Gastroesophageal sphincter (tissue), 4 donors: ENCODE measurements at regions not wholly inside any gene's neighbourhood (a gene's known extent, or its start where the extent isn't known, plus 50 kb on each side); places are given as distances from the start of the nearest gene placed in this dataset.

ENCODE experiments used
- ATAC-seq: fragments of 150-250 bp; one replicate; pipeline ENCODE4 v1.9.1; 2016; ENCODE audit warnings: mild to moderate bottlenecking, moderate library complexity
- H3K27ac ChIP-seq, 4 donors: fragments of 200-600 bp; sonication (generic) in 3 of 4; 1 replicate in 3 of 4; 2 replicates in 1 of 4; pipeline ENCODE4 v1.5.1; 2016 to 2019
- H3K27me3 ChIP-seq: fragments of 200-600 bp; sonication (generic); one replicate; pipeline ENCODE4 v1.5.1; 2019
- H3K36me3 ChIP-seq, 2 donors: fragments of 200-600 bp; sonication (generic); one replicate each; pipeline ENCODE4 v1.5.1; 2019; ENCODE audit warnings: control low read depth in 1 of 2
- H3K4me1 ChIP-seq, 3 donors: fragments of 200-600 bp; sonication (generic); 1 replicate in 2 of 3; 2 replicates in 1 of 3; pipeline ENCODE4 v1.5.1; 2016 to 2019; ENCODE audit warnings: control low read depth in 2 of 3
- H3K4me3 ChIP-seq, 2 donors: fragments of 200-600 bp; sonication (generic); one replicate each; pipeline ENCODE4 v1.5.1; 2019; ENCODE audit warnings: mild to moderate bottlenecking in 1 of 2, moderate library complexity in 1 of 2
- H3K9me3 ChIP-seq, 3 donors: fragments of 200-600 bp; sonication (generic); one replicate each; pipeline ENCODE4 v1.5.1; 2017 to 2019; ENCODE audit warnings: control low read depth in 2 of 3
- EP300 ChIP-seq: sonication (generic); formaldehyde crosslinking; IDR thresholded peaks from one replicate; pipeline ENCODE4 v1.6.1; 2017; ENCODE audit warnings: antibody characterized with exemption, mild to moderate bottlenecking
- POLR2A ChIP-seq, 2 donors: fragments of 450-650 bp; IDR thresholded peaks; one replicate each; pipeline ENCODE4 v1.6.1; 2017; ENCODE audit warnings: antibody characterized with exemption in 2 of 2, mild to moderate bottlenecking in 2 of 2, moderate library complexity in 1 of 2
- POLR2AphosphoS5 ChIP-seq: sonication (generic); formaldehyde crosslinking; IDR thresholded peaks from one replicate; pipeline ENCODE4 v1.6.1; 2017; ENCODE audit warnings: antibody characterized with exemption
- WGBS, 2 donors: methylation state at CpG; one replicate each; pipeline ENCODE4 v1.1.5; 2018; ENCODE audit warnings: low coverage in 1 of 2; 5-methylcytosine and 5-hydroxymethylcytosine counted together
- TF ChIP-seq, protein P1 (sequence below), 4 experiments: fragments of 200-600 bp in 2 of 4; fragments of 450-650 bp in 2 of 4; sonication (generic) in 1 of 4; IDR thresholded peaks; one replicate each; pipeline ENCODE4 v1.5.1; 2017 to 2019; ENCODE audit warnings: antibody characterized with exemption in 4 of 4, mild to moderate bottlenecking in 2 of 4, moderate library complexity in 2 of 4

DNA sequence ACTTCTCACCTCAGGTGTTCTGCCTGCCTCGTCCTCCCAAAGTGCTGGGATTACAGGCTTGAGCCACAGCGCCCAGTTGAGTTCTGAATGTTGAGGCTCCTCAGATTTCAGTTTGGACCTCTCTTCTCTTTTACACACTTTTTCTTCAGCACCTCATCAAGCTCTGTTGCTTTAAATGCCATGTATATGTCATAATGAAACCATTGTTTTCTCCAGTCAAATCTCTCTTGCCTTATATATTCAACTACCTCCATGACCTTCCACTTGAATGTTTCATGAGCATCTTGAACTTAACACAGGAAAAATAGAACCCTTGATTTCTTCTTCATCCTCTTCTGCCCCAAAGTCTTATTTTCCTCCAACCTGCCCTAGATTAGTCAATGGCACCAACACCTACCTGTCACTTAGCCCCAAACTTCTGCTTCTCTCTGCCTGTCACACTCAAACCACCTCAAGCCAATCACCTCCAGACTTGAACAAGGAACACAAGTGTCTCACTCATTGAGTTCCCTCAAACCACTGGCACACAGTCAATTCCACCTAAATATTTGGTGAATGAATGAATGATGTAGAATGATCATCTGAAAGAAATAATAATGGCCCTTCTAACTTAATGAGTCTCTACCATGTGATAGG, 161.0 kb upstream of the SGK1 start:
- no peak for ATAC-seq
- Histone ChIP-seq H3K4me3 (no peak overlapping the region), H3K9me3 (no peaks in the 10 kb centered on the region), H3K4me1 (peaks cover 0 to 27% (median 0%) of the 10 kb centered on the region in 3 donors), H3K27ac (no peak overlapping the region), H3K36me3 (no peaks in the 10 kb centered on the region), H3K27me3 (no peaks in the 10 kb centered on the region)
- WGBS, 2 donors = 86 to 100% methylated on average over 1 to 2 of the region's 2 CpGs
- TF ChIP-seq POLR2A (IDR thresholded peaks at IDR 0.05) (no peak), POLR2AphosphoS5 (no peak), EP300 (no peak)
- TF ChIP-seq, protein P1, sequence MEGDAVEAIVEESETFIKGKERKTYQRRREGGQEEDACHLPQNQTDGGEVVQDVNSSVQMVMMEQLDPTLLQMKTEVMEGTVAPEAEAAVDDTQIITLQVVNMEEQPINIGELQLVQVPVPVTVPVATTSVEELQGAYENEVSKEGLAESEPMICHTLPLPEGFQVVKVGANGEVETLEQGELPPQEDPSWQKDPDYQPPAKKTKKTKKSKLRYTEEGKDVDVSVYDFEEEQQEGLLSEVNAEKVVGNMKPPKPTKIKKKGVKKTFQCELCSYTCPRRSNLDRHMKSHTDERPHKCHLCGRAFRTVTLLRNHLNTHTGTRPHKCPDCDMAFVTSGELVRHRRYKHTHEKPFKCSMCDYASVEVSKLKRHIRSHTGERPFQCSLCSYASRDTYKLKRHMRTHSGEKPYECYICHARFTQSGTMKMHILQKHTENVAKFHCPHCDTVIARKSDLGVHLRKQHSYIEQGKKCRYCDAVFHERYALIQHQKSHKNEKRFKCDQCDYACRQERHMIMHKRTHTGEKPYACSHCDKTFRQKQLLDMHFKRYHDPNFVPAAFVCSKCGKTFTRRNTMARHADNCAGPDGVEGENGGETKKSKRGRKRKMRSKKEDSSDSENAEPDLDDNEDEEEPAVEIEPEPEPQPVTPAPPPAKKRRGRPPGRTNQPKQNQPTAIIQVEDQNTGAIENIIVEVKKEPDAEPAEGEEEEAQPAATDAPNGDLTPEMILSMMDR (IDR thresholded peaks at IDR 0.05) = no peak

DNA sequence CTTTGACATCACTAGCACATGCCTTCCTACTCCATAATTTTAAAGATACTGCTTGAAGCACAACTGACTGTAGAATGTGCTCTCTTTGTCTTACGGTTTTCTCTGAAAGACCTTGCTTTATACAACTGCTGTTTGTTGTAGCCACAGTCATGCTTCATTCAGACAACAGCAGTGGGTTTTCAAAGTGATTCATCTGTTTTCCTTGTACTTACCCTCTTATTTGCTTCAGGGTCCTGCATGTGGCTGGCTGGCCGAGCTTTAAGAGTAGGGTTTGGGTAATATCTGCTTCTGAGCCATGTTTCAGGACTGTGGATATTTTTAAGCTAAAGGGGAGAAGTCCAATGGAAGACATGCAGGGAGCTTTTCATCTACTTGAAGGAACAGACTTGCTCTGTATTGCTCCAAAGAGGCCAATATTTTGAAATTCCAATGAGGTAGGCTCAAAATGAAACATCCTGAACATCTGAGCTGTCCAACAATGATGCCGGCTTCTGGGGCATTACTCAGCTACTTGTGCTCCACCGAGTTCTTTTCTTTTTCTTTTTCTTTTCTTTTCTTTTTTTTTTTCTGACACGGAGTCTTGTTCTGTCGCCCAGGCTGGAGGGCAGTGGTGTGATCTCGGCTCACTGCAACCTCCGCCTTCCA, 160.2 kb upstream of the SGK1 start:
- Histone ChIP-seq H3K4me3 (no peak overlapping the region), H3K27me3 (no peaks in the 10 kb centered on the region), H3K27ac (no peak overlapping the region), H3K4me1 (peaks cover 0 to 22% (median 0%) of the 10 kb centered on the region in 3 donors), H3K36me3 (no peaks in the 10 kb centered on the region), H3K9me3 (no peaks in the 10 kb centered on the region)
- WGBS, 2 donors = 77 to 81% methylated on average over 4 to 5 of the region's 8 CpGs
- no peak for ATAC-seq
- TF ChIP-seq, protein P1 (IDR thresholded peaks at IDR 0.05) = no peak
- no peak for TF ChIP-seq POLR2A (IDR thresholded peaks at IDR 0.05)
- no peak for TF ChIP-seq EP300
- TF ChIP-seq POLR2AphosphoS5 = no peak

DNA sequence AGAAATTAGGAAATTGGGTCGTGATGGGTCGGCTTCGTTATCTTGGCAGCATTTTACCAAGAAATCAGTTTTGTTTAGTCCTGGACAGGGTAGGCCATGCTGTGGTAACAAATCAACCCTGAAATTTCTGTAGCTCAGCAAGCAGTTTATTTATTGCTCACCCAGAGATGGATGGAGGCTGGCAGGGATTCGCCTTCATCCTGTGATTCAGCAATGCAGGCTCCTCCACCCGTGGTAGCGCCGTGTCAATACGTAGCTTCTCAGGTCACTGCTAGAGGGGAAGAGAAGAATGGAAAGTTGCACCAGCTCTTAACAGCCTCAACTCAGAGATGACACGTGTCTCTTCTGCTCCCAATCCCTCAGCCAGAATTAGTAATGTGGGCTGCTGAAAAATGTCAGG, 157.0 kb upstream of the SGK1 start:
- Histone ChIP-seq H3K27ac (no peak overlapping the region), H3K9me3 (no peaks in the 10 kb centered on the region), H3K4me1 (no peaks in the 10 kb centered on the region), H3K36me3 (no peaks in the 10 kb centered on the region), H3K27me3 (no peaks in the 10 kb centered on the region), H3K4me3 (no peak overlapping the region)
- TF ChIP-seq POLR2AphosphoS5 (no peak), EP300 (no peak), POLR2A (IDR thresholded peaks at IDR 0.05) (no peak)
- TF ChIP-seq, protein P1 (IDR thresholded peaks at IDR 0.05) = no peak
- 95% methylated on average over 9 of the region's 9 CpGs; no CpG with 5 or more reads in 1 of the 2 donors for WGBS, 2 donors
- no peak for ATAC-seq

- TF ChIP-seq POLR2A (IDR thresholded peaks at IDR 0.05) = no peak
- no peaks in the 10 kb centered on the region for H3K36me3 ChIP-seq
- no peaks in the 10 kb centered on the region for H3K27me3 ChIP-seq
- H3K9me3 ChIP-seq = no peaks in the 10 kb centered on the region
- WGBS, 2 donors = 92 to 100% methylated on average over 1 of the region's 1 CpG
- no peak overlapping the region for H3K4me3 ChIP-seq
- ATAC-seq = no peak
- H3K4me1 ChIP-seq = peaks cover 0 to 11% (median 0%) of the 10 kb centered on the region in 3 donors
- no peak overlapping the region for H3K27ac ChIP-seq
Measured at GRCh38 chr6:134472661-134473060, 154.7 kb upstream of the SGK1 start.

GRCh38 chr6:134472046-134472445, 154.1 kb upstream of the SGK1 start:
- H3K27me3 ChIP-seq = no peaks in the 10 kb centered on the region
- no peaks in the 10 kb centered on the region for H3K9me3 ChIP-seq
- no peak for ATAC-seq
- no peaks in the 10 kb centered on the region for H3K36me3 ChIP-seq
- H3K4me3 ChIP-seq = no peak overlapping the region
- no peak overlapping the region for H3K27ac ChIP-seq
- peaks cover 0 to 11% (median 0%) of the 10 kb centered on the region in 3 donors for H3K4me1 ChIP-seq
- TF ChIP-seq POLR2A (IDR thresholded peaks at IDR 0.05) = no peak
- no peak for TF ChIP-seq EP300
- TF ChIP-seq POLR2AphosphoS5 = no peak
- TF ChIP-seq, protein P1 (IDR thresholded peaks at IDR 0.05) = no peak
- WGBS, 2 donors = 71 to 99% methylated on average over 1 to 3 of the region's 3 CpGs
